ENCODE measurements at regions not wholly inside any gene's neighbourhood (a gene's known extent, or its start where the extent isn't known, plus 50 kb on each side); places are given as distances from the start of the nearest gene placed in this dataset.

GRCh38 chr6:128803911-128804310, 79.0 kb upstream of the LAMA2 start:
- H3K27ac ChIP-seq = no peak overlapping the region
- TF ChIP-seq ZFX (IDR thresholded peaks at IDR 0.05) = no peak
- no peak for TF ChIP-seq CTCF (conservative IDR thresholded peaks at IDR 0.05)

- no peak overlapping the region for H3K27ac ChIP-seq
- TF ChIP-seq CTCF (conservative IDR thresholded peaks at IDR 0.05) (no peak), ZFX (IDR thresholded peaks at IDR 0.05) (no peak)
Observed at GRCh38 chr6:128801621-128802020, 81.3 kb upstream of the LAMA2 start.

GRCh38 chr6:128784266-128784665, 98.7 kb upstream of the LAMA2 start:
- TF ChIP-seq CTCF (conservative IDR thresholded peaks at IDR 0.05) = no peak
- TF ChIP-seq ZFX (IDR thresholded peaks at IDR 0.05) = no peak
- no peak overlapping the region for H3K27ac ChIP-seq

DNA sequence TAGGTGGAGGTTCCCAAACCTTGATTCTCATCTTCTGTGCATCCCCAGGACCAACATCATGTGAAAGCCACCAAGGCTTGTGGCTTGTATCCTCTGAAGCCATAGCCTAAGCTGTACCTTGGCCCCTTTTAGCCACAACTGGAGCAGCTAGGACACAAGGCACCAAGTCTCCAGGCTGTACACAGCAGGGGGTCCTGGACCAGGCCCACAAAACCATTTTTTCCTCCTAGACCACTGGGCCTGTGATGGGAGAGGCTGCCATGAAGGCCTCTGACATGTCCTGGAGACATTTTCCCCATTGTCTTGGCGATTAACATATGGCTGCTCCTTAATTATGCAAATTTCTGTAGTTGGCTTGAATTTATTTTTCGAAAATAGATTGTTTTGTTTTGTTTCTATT, 114.8 kb upstream of the LAMA2 start:
- TF ChIP-seq ZFX (IDR thresholded peaks at IDR 0.05) (no peak), CTCF (conservative IDR thresholded peaks at IDR 0.05) (no peak)
- H3K27ac ChIP-seq = no peak overlapping the region

DNA sequence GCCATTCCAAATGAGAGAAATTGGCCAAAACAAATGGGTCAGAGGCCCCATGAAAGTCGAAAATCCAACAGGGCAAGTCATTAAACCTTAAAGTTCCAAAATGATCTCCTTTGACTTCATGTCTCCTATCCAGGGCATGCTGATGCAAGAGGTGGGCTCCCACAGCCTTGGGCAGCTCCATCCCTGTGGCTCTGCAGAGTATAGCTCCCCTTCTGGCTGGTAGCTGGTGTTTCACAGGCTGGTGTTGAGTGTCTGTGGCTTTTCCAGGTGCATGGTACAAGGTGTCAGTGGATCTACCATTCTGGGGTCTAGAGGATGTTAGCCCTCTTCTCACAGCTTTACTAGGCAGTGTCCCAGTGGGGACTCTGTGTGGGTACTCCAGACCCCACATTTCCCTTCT, 115.2 kb upstream of the LAMA2 start:
- TF ChIP-seq CTCF (conservative IDR thresholded peaks at IDR 0.05) = no peak
- TF ChIP-seq ZFX (IDR thresholded peaks at IDR 0.05) = no peak
- no peak overlapping the region for H3K27ac ChIP-seq

- TF ChIP-seq CTCF (conservative IDR thresholded peaks at IDR 0.05) = no peak
- TF ChIP-seq ZFX (IDR thresholded peaks at IDR 0.05) = no peak
- no peak overlapping the region for H3K27ac ChIP-seq
Observed at GRCh38 chr6:128767150-128767549, 115.8 kb upstream of the LAMA2 start.

DNA sequence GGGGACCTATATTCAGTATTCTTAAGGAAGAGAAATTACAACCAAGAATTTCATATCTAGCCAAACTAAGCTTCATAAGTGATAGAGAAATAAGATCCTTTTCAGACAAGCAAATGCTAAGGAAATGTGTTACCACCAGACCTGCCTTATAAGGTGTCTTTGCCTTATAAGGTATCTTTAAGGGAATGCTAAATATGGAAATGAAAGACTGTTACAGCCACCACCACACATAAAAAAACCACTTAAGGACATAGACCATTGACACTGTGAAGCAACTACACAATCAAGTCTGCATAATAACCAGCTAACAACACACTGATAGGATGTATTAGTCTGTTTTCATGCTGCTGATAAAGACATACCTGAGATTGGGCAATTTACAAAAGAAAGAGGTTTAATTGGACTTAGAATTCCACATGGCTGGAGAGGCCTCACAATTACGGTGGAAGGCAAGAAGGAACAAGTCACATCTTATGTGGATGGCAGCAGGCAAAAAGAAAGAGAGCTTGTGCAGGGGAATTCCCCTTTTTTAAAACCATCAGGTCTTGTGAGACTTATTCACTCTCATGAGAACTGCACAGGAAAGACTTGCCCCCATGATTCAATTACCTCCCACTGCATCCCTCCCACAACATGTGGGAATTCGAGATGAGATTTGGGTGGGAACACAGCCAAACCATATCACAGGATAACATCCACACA, 119.2 kb upstream of the LAMA2 start:
- no peak for TF ChIP-seq ZFX (IDR thresholded peaks at IDR 0.05)
- TF ChIP-seq CTCF (conservative IDR thresholded peaks at IDR 0.05) = no peak

More for the DNA sequence above, 119.2 kb upstream of the LAMA2 start:
- H3K27ac ChIP-seq = no peak overlapping the region
